ENCODE measurements at regions not wholly inside any gene's neighbourhood (a gene's known extent, or its start where the extent isn't known, plus 50 kb on each side); places are given as distances from the start of the nearest gene placed in this dataset.

DNA sequence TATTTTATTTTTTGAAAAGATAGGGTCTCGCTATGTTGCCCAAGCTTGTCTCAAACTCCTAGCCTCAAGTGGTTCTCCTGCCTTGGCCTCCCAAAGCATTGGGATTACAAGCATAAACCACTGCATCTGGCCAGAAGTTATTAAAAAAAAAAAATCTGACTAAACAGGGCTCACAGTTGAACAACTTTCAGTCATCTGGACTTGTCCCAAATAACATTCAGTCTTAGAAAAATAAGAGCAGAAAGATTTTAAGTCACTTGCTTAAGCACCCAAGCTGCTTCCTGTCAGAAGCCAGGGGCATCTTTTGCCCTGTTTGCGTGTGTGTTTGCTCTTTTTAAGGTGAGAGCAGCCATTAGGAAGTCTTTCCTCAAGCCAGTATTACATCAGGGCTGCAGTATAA is 286.8 kb downstream of the LMO4 start:
- peak; percentile 24 for DNase-seq (ENCODE audit: low read depth)

DNA sequence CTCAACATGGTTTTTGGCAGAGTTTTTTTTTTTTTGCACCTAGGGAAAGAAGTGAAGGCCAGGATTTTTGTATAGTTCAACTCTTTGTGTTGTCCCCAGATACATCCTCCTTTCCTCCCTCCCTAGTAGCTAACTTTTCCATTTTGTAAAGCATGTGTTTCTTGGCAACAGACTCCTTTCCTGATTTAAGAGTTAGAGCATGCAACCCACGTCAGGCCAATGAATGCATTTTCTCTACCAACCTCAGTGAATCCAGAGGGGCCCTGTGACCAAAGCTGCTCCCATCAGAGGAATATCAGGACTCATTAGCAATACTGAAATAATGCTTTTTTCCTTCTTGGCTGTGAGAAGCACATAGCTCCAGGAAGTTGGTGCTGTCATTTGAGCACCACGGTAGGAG is 287.2 kb downstream of the LMO4 start:
- DNase-seq (ENCODE audit: low read depth): no peak

- DNase-seq (ENCODE audit: low read depth): peak; percentile 33
Measured at GRCh38 chr1:87620807-87621206, 292.1 kb downstream of the LMO4 start.

DNA sequence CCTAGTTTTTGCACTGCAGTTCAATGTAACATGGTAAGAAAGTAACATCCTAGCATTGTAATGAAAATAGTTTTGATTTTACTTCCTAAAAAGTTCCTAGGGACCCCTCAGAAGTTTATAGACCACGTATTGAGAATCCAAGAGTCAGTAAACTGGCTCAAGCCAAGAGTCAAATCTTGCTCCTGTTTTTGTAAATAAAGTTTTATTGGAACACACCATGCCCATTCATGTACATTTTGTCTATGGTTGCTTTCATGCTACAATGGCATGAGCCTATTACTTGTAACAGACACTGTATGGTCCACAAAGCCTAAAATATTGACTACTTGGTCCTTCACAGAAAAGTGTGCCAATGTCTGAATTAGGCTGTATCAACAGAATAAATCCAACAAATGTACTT is 301.0 kb downstream of the LMO4 start:
- no peak for DNase-seq (ENCODE audit: low read depth)

DNA sequence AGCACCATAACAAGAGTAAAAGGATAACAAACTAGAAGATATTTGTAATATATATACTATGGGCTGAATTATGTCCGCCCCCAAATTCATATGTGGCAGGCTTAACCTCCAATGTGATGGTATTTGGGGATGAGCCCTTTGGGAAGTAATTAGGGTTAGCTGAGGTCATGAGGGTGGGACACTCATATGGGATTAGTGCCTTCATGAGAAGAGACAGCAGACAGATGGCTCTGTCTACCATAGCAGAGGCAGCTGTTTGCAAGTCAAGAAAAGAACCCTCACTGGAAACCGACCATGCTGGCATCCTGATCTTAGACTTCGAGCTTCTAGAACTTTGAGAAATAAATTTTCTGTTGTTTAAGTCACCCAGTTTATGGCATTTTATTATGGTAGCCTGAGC is 303.6 kb downstream of the LMO4 start:
- no peak for DNase-seq (ENCODE audit: low read depth)

DNA sequence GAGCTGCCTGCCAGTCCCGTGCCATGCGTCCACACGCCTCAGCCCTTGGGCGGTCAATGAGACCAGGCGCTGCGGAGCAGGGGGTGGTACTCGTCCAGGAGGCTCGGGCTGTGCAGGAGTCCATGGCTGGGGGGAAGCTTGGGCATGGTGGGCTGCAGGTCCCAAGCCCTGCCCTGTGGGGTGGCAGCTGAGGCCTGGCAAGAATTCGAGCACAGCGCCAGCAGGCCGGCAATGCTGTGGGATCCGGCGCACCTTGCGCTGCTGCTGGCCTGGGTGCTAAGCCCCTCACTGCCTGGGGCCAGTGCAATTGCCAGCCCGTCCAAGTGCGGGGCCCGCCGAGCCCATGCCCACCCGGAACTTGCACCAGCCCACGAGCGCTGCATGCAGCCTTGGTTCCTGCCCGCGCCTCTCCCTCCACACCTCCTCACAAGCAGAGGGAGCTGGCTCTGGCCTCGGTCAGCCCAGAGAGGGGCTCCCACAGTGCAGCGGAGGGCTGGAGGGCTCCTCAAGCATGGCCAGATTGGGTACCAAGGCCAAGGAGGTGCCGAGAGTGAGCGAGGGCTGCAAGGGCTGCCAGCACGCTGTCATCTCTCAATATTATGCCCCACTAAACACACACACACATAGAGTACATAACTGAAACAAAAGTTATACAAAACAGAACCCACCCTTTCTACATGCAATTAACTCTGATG is 307.7 kb downstream of the LMO4 start:
- DNase-seq (ENCODE audit: low read depth): no peak

GRCh38 chr1:87638636-87639035 is 310.0 kb downstream of the LMO4 start:
- no peak for DNase-seq (ENCODE audit: low read depth)

DNA sequence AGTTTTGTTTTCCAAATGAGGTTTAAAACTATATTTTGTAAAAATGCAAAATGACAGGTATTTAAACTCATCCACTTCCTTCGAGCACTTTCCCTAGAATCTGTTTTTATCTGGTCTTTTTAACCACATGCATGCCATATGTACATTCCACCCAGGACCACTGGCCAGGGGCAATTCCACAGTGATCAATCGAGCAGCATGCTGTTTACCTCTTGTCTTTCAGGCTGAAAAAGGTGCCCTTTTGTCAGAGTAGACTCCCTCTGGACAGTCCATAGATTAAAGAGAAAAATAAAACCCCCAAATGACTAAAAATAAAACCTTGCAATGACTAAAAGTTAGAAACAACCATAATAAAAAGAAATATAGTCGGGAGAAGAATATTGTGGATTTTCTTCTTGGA is 313.3 kb downstream of the LMO4 start:
- DNase-seq (ENCODE audit: low read depth): no peak

GRCh38 chr1:87642581-87643221 is 314.0 kb downstream of the LMO4 start:
- DNase-seq (ENCODE audit: low read depth): peak; percentile 55

DNA sequence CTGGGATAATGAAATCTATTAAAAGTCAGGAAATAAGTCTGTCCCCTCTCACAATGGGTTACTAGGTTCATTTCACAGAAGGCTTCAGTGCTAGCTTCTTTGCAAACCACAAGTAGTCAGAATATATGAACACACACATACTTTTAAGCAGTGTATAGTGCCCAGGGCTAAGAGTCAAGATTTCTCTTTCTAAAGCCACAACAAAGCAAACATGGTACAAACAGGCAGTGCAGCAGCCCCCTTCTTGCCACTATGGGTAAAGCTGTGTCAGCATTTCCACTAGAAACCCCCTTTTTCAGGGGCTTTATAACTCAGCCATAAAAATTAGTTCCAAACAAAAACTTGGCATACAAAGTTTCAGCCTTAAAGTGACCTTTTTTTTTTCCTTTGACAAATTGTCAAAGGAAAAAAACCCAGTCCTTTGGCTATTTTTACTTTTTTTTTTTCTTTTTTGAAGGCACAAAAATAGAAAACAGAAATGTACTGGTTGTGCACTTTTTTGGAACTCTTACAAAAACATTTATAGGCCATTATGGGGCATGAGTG is 315.4 kb downstream of the LMO4 start:
- DNase-seq (ENCODE audit: low read depth): peak; percentile 78

DNA sequence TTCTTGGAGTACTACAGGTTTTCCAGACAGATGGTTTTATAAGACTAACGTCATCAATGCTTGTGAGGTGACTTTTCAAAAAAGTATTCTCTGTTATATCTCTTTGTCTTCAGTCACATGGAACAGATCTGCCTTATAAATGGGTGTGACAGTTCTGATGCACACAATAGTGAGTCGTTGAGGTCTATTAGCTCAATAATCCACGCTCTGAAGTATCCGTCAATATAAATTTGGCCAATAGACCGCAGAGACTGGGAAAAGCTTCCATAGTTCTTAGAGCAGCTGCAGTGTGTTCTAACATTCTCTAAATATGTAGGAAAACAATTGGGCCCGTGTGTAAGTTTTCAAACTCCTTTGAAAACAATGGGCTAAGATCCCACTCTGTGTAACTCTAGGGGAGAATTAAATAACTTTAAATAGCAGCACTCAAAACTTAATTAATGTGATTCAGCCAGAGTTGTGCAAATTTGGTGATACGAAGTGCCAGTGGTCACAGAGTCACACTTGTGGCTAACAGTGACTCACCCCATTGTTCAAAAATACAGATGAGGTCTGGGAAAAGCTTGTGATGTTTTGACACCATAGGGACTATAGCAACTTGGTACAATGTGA is 316.0 kb downstream of the LMO4 start:
- DNase-seq (ENCODE audit: low read depth): peak; percentile 95

GRCh38 chr1:87647430-87648177 is 318.9 kb downstream of the LMO4 start:
- DNase-seq (ENCODE audit: low read depth): peak; percentile 62

DNA sequence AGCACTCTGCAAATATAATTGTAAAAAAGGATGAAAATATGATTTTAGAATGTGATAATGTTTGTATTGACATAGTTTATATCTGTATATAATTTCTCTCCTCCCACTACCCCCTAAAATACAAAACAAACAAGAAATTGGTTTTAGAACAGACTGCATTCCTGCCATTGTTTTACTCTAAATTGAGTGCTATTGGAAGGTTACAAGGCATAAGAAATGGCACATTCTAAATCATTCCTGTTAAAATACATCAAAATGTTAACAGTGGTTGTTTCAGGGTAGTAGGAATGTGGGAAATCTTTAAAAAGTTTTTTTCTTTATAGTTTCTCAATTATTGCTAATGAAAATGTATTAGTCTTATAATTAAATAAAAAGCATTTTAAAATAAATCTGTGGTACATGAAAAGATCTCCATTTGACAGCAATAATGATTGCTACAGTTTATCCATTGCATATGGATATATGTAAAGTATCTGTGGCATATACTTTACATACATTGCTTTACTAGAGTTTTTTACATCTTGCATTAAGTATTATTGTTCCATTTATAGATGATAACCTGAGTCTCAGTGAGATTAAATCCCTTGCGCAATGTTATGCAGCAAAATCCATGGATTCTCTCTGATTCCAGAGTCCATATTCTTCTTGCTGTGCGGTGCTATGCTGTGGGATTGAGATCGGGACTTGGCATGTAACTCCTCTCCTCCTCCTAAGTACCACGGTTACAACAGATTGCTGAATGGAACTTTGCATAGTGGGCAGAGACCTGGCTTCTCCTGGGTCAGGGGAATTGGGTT is 319.8 kb downstream of the LMO4 start:
- no peak for DNase-seq (ENCODE audit: low read depth)

- DNase-seq (ENCODE audit: low read depth): no peak
Measured at GRCh38 chr1:87650306-87650705, 321.6 kb downstream of the LMO4 start.

- no peak for DNase-seq (ENCODE audit: low read depth)
Measured at GRCh38 chr1:87652176-87652575, 323.5 kb downstream of the LMO4 start.

- DNase-seq (ENCODE audit: low read depth): no peak
Measured at GRCh38 chr1:87665151-87665550, 336.5 kb downstream of the LMO4 start.

GRCh38 chr1:87666681-87667080 is 338.0 kb downstream of the LMO4 start:
- no peak for DNase-seq (ENCODE audit: low read depth)

- peak; percentile 59 for DNase-seq (ENCODE audit: low read depth)
Measured at GRCh38 chr1:87669674-87670073, 341.0 kb downstream of the LMO4 start.

- no peak for DNase-seq (ENCODE audit: low read depth)
Measured at GRCh38 chr1:87673309-87673708, 344.6 kb downstream of the LMO4 start.

DNA sequence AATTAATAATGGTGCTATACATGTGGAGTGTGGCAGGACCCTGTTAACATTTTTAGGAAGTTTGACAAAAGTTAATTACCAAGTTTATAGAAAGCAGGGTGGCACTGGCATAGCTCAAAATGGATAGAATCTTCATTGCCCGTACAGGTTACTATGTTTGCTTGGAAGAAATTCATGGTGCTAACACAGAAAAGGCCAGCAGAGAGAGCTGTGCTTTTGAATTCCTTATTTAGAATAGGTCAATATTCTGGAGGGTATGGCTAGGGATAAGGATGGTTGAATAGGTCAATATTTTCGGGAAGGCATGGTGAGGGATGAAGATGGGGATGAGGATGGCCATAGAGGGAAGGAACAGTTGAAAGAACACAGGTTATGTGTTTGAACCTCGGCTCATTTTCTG is 345.1 kb downstream of the LMO4 start:
- peak; percentile 10 for DNase-seq (ENCODE audit: low read depth)

DNA sequence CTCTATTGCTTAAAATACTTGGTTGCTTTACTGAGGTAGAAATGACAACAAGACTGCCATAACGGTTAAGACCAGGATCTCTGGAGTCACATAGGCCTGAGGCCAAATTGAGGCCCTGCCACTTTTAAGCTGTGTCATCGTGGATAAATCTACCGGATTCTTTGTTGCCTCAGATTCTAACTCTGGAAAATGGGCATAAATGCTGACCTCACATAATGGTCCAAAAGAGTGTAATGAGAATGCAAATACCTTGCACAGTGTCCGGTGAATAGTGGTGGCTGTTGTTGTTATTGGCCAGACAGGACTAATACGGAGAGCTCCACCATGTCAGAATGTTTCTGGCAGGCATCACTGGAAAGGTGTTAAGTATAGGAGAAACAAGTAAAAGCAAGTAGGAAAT is 346.1 kb downstream of the LMO4 start:
- DNase-seq (ENCODE audit: low read depth): no peak

DNA sequence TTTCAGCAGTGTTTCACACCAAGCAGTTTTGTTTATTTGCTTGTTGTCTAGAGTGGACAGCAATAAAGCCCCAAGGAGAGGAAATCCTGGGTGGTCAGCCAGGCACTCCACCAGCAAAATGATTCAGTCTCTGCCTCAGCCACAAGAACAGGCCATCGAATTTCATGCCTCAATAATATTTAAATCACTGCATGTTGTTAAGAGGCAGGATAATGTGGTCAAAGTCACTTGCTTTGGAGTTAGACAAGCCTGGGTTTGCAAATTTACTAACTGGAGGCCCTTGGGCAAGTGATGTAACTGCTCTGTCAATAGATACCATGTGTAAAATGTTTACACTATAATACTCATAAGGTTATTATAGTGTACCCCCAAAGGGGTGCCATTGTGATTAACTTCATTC is 349.6 kb downstream of the LMO4 start:
- DNase-seq (ENCODE audit: low read depth): peak; percentile 85

All from renal cortical epithelial cell (primary cell).